A673 (cell line): ENCODE measurements at regions not wholly inside any gene's neighbourhood (a gene's known extent, or its start where the extent isn't known, plus 50 kb on each side); places are given as distances from the start of the nearest gene placed in this dataset.

Experiments
- EZH2 ChIP-seq: fragments of 200-600 bp; sonication (generic); IDR thresholded peaks from 2 replicates; pipeline ENCODE4 v1.6.1; 2017; ENCODE audit warnings: borderline replicate concordance, low read depth, mild to moderate bottlenecking, mixed read lengths, antibody characterized with exemption, low read length; ENCODE audit not compliant: poor library complexity, severe bottlenecking
- TF ChIP-seq, protein P1 (sequence below): fragments of 300-800, 200-600 bp; sonication (generic); conservative IDR thresholded peaks from 2 replicates; pipeline ENCODE4 v1.5.1; 2017; ENCODE audit warnings: low read depth, mild to moderate bottlenecking, antibody characterized with exemption, low read length, moderate library complexity, mixed read lengths

DNA sequence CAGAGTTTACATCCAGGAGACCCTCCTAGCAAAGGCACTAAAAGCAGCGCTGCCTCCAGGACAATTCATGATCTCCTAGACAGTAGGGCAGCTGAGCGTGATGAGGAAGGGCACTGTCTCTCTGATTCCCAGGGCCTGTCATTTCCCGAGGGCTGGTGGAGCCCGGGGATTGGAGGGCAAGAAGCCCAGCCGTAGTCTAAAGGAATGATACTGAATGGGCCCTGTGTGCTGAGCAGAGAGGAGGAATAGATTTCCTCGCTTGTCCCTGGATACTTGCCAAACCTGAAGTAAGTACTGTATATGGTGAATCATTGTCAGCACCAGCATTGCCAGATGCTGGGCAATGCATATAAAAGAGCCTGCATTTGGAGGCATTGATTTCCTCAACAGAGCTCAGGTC lies 88.0 kb upstream of the SLITRK2 start:
- TF ChIP-seq, protein P1, sequence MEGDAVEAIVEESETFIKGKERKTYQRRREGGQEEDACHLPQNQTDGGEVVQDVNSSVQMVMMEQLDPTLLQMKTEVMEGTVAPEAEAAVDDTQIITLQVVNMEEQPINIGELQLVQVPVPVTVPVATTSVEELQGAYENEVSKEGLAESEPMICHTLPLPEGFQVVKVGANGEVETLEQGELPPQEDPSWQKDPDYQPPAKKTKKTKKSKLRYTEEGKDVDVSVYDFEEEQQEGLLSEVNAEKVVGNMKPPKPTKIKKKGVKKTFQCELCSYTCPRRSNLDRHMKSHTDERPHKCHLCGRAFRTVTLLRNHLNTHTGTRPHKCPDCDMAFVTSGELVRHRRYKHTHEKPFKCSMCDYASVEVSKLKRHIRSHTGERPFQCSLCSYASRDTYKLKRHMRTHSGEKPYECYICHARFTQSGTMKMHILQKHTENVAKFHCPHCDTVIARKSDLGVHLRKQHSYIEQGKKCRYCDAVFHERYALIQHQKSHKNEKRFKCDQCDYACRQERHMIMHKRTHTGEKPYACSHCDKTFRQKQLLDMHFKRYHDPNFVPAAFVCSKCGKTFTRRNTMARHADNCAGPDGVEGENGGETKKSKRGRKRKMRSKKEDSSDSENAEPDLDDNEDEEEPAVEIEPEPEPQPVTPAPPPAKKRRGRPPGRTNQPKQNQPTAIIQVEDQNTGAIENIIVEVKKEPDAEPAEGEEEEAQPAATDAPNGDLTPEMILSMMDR, result no peak
- no peak for TF ChIP-seq EZH2
